ENCODE measurements at regions not wholly inside any gene's neighbourhood (a gene's known extent, or its start where the extent isn't known, plus 50 kb on each side); places are given as distances from the start of the nearest gene placed in this dataset.
A peak's percentile ranks its signal among the peaks of the same experiment; 100 is the strongest.

DNA sequence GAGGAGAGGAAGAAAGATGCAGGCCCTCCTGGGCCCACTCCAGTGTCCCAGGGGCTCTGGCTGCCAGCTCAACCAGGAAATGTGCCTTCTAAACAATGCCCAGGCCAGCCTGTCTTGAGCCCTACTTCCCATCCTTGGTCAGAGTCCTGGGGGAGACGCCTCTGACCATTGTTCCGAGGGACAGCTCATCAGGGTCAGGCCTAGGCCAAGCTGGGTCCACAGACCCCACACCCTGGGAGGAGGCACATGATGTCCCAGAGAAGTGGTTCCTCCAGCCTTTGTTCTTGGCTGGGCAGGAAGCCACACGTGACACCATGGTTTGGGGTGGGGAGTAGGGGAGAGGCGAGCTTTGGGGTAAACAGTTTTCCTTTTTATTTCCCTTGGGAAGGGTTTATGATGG is 102.5 kb downstream of the EFNB1 start:
- TF ChIP-seq, protein P1, sequence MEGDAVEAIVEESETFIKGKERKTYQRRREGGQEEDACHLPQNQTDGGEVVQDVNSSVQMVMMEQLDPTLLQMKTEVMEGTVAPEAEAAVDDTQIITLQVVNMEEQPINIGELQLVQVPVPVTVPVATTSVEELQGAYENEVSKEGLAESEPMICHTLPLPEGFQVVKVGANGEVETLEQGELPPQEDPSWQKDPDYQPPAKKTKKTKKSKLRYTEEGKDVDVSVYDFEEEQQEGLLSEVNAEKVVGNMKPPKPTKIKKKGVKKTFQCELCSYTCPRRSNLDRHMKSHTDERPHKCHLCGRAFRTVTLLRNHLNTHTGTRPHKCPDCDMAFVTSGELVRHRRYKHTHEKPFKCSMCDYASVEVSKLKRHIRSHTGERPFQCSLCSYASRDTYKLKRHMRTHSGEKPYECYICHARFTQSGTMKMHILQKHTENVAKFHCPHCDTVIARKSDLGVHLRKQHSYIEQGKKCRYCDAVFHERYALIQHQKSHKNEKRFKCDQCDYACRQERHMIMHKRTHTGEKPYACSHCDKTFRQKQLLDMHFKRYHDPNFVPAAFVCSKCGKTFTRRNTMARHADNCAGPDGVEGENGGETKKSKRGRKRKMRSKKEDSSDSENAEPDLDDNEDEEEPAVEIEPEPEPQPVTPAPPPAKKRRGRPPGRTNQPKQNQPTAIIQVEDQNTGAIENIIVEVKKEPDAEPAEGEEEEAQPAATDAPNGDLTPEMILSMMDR (IDR thresholded peaks at IDR 0.05): no peak
- DNase-seq (no peak), ATAC-seq (no peak)
- no peak overlapping the region for H3K4me3 ChIP-seq
- H3K36me3 ChIP-seq (ENCODE audit: low read depth): no peaks in the 10 kb centered on the region
- H3K9me3 ChIP-seq: no peaks in the 10 kb centered on the region
- intact Hi-C loops (cut with DNase I, micrococcal nuclease): no loop called here
- no peaks in the 10 kb centered on the region for H3K4me1 ChIP-seq (ENCODE audit: low read depth)

DNA sequence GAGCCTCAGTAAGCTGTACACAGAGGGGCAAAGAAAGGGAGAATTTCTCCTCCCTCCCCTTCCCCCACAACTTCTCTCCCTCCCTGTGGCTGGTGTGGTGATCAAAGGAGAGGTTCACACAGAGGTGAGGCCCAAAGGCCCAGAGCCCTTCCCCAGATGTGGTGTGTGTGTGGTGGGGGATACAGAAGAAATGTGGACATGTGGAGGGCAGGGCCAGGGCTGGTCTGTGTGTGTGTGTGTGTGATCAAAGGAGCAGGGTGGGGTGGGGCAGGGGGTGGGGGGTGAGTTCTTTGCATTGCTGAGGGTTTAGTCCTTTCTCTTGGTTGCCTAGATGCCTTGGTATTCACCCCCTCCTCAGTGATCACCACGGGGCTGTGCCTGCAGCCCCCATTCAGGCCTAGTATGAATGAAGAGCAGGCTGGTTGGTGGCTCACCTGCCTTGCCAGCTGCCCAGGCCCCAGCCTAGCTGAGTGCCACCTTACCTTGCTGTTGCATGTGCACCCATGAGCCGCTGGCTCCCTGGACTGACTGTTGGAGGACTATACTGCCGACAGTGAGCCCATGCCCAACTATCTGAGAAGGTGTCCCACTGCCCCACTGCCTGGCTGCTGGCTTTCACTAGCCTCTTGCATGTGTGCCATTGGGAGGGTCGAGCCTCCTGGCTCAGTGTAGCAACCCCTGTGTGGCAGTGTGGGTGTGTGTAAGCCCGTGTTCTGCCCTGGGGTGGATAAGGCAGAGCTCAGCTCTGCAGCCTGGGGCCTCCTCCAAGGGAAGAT is 101.9 kb downstream of the EFNB1 start:
- DNase-seq: no peak
- ATAC-seq: no peak
- intact Hi-C loops (cut with DNase I, micrococcal nuclease): no loop called here
- no peak overlapping the region for H3K4me3 ChIP-seq
- TF ChIP-seq, protein P1 (IDR thresholded peaks at IDR 0.05): no peak
- H3K36me3 ChIP-seq (ENCODE audit: low read depth): no peaks in the 10 kb centered on the region
- H3K4me1 ChIP-seq (ENCODE audit: low read depth): no peaks in the 10 kb centered on the region
- no peaks in the 10 kb centered on the region for H3K9me3 ChIP-seq

DNA sequence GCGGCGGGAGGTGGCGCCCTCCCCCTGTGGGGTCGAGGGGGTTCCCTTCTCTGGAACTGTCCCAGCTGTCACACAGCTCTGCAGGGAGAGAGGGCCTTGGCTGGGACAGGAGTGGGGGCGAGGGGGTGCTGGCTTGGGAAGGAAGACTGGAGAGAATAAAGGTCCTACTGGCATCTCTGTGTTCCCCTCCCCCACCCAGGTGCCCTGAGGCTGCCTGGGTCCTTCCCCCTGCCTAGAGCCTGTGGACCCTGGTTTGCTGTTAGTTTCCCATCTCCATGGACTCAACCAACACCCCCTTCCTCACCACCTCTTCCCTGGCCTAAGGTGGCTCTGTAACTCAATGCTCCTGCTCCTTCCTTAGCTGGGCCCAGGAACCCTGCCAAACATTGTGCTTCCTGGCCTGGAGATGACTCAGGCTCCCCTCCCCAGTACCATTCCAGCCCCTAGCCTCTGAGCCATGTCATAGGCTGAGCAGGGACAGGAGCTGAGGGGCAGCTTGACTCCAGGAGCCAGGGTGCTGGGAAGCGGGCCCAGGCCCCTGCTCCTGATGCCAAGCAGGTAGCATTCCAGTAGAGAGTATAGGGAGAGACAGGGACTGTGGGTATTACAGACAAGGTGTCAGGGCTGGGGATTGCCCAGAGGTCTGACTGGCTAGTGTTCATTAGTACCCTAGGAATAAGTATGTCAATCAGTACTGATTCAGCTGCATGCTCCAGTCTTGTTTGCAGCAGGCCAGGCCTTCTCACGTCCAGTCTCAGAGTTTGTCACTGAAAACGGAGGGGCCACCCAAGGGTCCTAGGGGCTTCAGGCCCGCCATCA is 100.7 kb downstream of the EFNB1 start:
- Histone ChIP-seq H3K4me1 (ENCODE audit: low read depth) (no peaks in the 10 kb centered on the region), H3K36me3 (ENCODE audit: low read depth) (no peaks in the 10 kb centered on the region), H3K9me3 (no peaks in the 10 kb centered on the region), H3K4me3 (no peak overlapping the region)
- peak; percentile 29 for ATAC-seq
- TF ChIP-seq, protein P1 (IDR thresholded peaks at IDR 0.05): no peak
- intact Hi-C loops (cut with DNase I, micrococcal nuclease): no loop called here
- no peak for DNase-seq

DNA sequence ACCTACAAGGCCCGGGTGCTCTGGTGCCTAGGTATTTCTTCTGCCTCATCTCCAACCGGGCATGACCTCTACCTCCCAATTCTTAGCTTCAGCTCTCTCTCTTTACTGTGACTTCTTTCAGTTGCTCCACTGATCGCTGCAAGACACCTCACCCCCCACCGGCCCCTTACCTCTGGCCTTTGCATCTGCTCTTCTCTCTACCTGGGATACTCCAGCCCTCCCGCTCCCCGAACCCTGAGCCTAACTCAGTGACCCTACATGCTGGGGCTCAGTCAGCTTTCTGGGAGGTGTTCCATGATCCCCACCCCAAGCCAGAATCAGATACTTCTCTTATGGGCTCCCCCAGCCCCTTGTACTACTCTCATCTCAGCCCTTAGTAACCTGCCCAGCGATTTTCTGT is 99.6 kb downstream of the EFNB1 start:
- DNase-seq (no peak), ATAC-seq (no peak)
- no peaks in the 10 kb centered on the region for H3K9me3 ChIP-seq
- no peaks in the 10 kb centered on the region for H3K36me3 ChIP-seq (ENCODE audit: low read depth)
- TF ChIP-seq, protein P1 (IDR thresholded peaks at IDR 0.05): no peak
- H3K4me3 ChIP-seq: no peak overlapping the region
- intact Hi-C loops (cut with DNase I, micrococcal nuclease): no loop called here
- no peaks in the 10 kb centered on the region for H3K4me1 ChIP-seq (ENCODE audit: low read depth)

DNA sequence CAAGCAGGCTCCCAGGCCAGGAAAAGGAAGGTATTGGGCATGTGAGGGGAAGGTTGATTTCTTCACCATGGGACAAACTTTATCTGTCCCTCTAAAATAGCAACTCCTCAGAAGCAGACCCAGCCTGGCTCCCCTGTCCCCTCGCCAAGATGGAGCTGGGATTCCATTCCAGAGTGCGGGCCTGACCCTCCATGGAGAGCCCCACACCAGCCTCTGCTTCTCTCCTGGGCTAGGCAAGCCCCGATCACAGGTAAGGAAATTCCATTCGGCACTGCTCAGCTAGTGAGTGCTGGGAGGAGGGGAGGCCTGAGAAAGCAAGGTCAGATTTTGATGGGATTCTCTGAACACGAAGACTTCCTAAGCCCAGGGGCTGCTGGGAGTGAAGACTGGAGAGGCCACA is 98.4 kb downstream of the EFNB1 start:
- Histone ChIP-seq H3K4me1 (ENCODE audit: low read depth) (no peaks in the 10 kb centered on the region), H3K9me3 (no peaks in the 10 kb centered on the region), H3K36me3 (ENCODE audit: low read depth) (no peaks in the 10 kb centered on the region), H3K4me3 (no peak overlapping the region)
- TF ChIP-seq, protein P1 (IDR thresholded peaks at IDR 0.05): no peak
- DNase-seq: no peak
- intact Hi-C loops (cut with DNase I, micrococcal nuclease): no loop called here
- ATAC-seq: no peak

Measured in mucosa of descending colon (tissue), 3 donors.